WI38 (cell line): ENCODE measurements at regions not wholly inside any gene's neighbourhood (a gene's known extent, or its start where the extent isn't known, plus 50 kb on each side); places are given as distances from the start of the nearest gene placed in this dataset.

Experiments used
- H3K4me3 ChIP-seq: 2 replicates; pipeline ENCODE4 v1.5.1; 2011; ENCODE audit warnings: low read depth, mild to moderate bottlenecking, control low read depth, low read length
- TF ChIP-seq, protein P1 (sequence below): IDR thresholded peaks from 2 replicates; pipeline ENCODE4 v1.5.1; 2012; ENCODE audit warnings: low read depth, mild to moderate bottlenecking, control low read depth, low read length

- TF ChIP-seq, protein P1, sequence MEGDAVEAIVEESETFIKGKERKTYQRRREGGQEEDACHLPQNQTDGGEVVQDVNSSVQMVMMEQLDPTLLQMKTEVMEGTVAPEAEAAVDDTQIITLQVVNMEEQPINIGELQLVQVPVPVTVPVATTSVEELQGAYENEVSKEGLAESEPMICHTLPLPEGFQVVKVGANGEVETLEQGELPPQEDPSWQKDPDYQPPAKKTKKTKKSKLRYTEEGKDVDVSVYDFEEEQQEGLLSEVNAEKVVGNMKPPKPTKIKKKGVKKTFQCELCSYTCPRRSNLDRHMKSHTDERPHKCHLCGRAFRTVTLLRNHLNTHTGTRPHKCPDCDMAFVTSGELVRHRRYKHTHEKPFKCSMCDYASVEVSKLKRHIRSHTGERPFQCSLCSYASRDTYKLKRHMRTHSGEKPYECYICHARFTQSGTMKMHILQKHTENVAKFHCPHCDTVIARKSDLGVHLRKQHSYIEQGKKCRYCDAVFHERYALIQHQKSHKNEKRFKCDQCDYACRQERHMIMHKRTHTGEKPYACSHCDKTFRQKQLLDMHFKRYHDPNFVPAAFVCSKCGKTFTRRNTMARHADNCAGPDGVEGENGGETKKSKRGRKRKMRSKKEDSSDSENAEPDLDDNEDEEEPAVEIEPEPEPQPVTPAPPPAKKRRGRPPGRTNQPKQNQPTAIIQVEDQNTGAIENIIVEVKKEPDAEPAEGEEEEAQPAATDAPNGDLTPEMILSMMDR: no peak
- H3K4me3 ChIP-seq: no peak overlapping the region
Measured at GRCh38 chr1:239630767-239631166, 244.4 kb downstream of the CHRM3 start.

- no peak overlapping the region for H3K4me3 ChIP-seq
- TF ChIP-seq, protein P1: no peak
Measured at GRCh38 chr1:239633432-239633831, 247.1 kb downstream of the CHRM3 start.

GRCh38 chr1:239635276-239635675 lies 248.9 kb downstream of the CHRM3 start:
- TF ChIP-seq, protein P1: no peak
- H3K4me3 ChIP-seq: no peak overlapping the region

GRCh38 chr1:239636347-239636746 lies 250.0 kb downstream of the CHRM3 start:
- TF ChIP-seq, protein P1: no peak
- no peak overlapping the region for H3K4me3 ChIP-seq

- TF ChIP-seq, protein P1: no peak
- no peak overlapping the region for H3K4me3 ChIP-seq
Measured at GRCh38 chr1:239644604-239645003, 258.2 kb downstream of the CHRM3 start.

- H3K4me3 ChIP-seq: no peak overlapping the region
- TF ChIP-seq, protein P1: no peak
Measured at GRCh38 chr1:239647045-239647444, 260.7 kb downstream of the CHRM3 start.

DNA sequence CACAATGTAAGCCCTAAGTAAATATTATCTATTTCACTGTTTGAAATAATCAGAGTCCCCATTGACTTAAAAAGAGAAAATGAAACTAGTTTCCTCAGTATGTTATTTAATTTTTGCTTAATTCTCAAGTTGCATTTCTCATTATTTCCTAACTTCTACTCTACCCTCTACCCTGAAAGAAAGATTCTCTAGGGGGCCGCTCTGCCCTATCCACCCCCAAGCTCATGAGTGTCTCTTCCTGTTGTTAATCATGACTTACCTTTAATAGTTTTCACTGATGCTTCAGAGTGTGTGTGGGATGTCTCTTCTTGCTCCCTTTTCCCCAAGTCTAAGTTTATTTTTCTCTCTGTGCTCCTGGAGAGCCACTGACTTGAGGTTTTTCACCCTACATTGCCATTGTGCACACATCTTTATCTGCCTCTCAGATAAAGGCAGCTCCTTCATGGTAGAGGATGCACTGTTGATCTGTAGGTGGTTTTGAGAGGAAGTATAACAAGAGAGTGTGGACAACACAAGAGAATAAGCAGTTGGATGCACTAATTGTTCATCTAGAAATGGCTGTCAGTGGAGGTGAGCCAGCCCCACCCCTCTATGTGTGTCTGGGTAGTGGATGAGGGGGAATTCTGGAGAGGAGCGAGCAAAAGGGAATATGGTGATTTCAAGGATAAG lies 261.7 kb downstream of the CHRM3 start:
- no peak overlapping the region for H3K4me3 ChIP-seq
- TF ChIP-seq, protein P1: no peak
